GM19455 (cell line): ENCODE measurements at regions not wholly inside any gene's neighbourhood (a gene's known extent, or its start where the extent isn't known, plus 50 kb on each side); places are given as distances from the start of the nearest gene placed in this dataset.
A peak's percentile ranks its signal among the peaks of the same experiment; 100 is the strongest.

Experiments
- ATAC-seq: cut with Tn5 transposase; IDR thresholded peaks from one replicate; pipeline ENCODE4 v1.9.1; 2021; ENCODE audit not compliant: unreplicated experiment

- no peak for ATAC-seq
Observed at GRCh38 chr6:26284537-26285142, 80.4 kb upstream of the BTN3A2 start.

- peak; percentile 72 for ATAC-seq
Observed at GRCh38 chr6:26285143-26286134, 79.6 kb upstream of the BTN3A2 start.

GRCh38 chr6:26286168-26286877 is 78.7 kb upstream of the BTN3A2 start:
- no peak for ATAC-seq

GRCh38 chr6:26288155-26288554 is 76.8 kb upstream of the BTN3A2 start:
- no peak for ATAC-seq

- no peak for ATAC-seq
Observed at GRCh38 chr6:26290941-26291340, 74.1 kb upstream of the BTN3A2 start.

- no peak for ATAC-seq
Observed at GRCh38 chr6:26292709-26293108, 72.3 kb upstream of the BTN3A2 start.

- ATAC-seq, result no peak
Observed at GRCh38 chr6:26294302-26294701, 70.7 kb upstream of the BTN3A2 start.

GRCh38 chr6:26295691-26296555 is 69.1 kb upstream of the BTN3A2 start:
- no peak for ATAC-seq

- ATAC-seq, result no peak
Observed at GRCh38 chr6:26296556-26296856, 68.5 kb upstream of the BTN3A2 start.

GRCh38 chr6:26296857-26297648 is 67.9 kb upstream of the BTN3A2 start:
- ATAC-seq, result no peak

- ATAC-seq, result no peak
Observed at GRCh38 chr6:26299286-26300042, 65.5 kb upstream of the BTN3A2 start.

- no peak for ATAC-seq
Observed at GRCh38 chr6:26300043-26300331, 65.0 kb upstream of the BTN3A2 start.

GRCh38 chr6:26300359-26300758 is 64.6 kb upstream of the BTN3A2 start:
- ATAC-seq, result no peak

GRCh38 chr6:26300828-26301227 is 64.2 kb upstream of the BTN3A2 start:
- no peak for ATAC-seq

- no peak for ATAC-seq
Observed at GRCh38 chr6:26301638-26302037, 63.4 kb upstream of the BTN3A2 start.

- no peak for ATAC-seq
Observed at GRCh38 chr6:26302941-26303559, 61.9 kb upstream of the BTN3A2 start.

GRCh38 chr6:26304213-26304796 is 60.7 kb upstream of the BTN3A2 start:
- ATAC-seq, result no peak

GRCh38 chr6:26304797-26305640 is 60.0 kb upstream of the BTN3A2 start:
- ATAC-seq, result no peak
